T-helper 9 cell (primary cell): ENCODE measurements at regions not wholly inside any gene's neighbourhood (a gene's known extent, or its start where the extent isn't known, plus 50 kb on each side); places are given as distances from the start of the nearest gene placed in this dataset.
A peak's percentile ranks its signal among the peaks of the same experiment; 100 is the strongest.
"Not testable (repeated sequence)": the region's sequence is repeated elsewhere in the genome, so short reads cannot be mapped to it uniquely, and the experiment has no call there.

Source experiments
- DNase-seq: peaks from one replicate; pipeline ENCODE4 v3.0.0-alpha.2; 2020

GRCh38 chr3:48101301-48101650, 85.1 kb upstream of the MAP4 start:
- DNase-seq, result not testable (repeated sequence)

- no peak for DNase-seq
Observed at GRCh38 chr3:48092270-48092669, 76.1 kb upstream of the MAP4 start.

DNA sequence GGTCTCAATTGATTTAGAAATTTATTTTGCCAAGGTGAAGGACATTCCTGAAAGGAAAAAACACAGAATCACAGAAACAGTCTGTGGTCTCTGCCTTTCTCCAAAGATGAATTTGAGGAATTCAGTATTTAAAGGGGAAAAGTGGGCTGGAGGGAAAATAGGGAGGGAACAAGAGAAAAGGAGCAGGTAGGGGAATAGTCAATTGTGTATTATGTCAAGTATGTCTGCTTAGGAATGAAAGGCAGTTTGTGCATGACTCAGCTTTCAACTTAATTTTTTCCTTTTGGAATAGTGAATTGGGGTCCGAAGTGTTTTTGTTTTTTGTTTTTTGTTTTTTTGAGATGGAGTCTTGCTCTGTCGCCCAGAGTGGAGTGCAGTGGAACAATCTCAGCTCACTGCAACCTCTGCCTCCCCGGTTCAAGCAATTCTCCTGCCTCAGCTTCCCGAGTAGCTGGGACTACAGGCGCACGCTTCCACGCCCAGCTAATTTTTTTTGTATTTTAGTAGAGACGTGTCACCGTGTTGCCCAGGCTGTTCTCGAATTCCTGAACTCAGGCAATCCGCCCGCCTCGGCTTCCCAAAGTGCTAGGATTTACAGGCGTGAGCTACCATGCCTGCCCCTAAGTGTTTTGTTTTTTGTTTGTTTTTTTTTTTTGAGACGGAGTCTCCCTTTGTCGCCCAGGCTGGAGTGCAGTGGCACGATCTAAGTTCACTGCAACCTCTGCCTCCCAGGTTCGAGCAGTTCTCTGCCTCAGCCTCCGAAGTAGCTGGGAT, 74.1 kb upstream of the MAP4 start:
- DNase-seq, result no peak

DNA sequence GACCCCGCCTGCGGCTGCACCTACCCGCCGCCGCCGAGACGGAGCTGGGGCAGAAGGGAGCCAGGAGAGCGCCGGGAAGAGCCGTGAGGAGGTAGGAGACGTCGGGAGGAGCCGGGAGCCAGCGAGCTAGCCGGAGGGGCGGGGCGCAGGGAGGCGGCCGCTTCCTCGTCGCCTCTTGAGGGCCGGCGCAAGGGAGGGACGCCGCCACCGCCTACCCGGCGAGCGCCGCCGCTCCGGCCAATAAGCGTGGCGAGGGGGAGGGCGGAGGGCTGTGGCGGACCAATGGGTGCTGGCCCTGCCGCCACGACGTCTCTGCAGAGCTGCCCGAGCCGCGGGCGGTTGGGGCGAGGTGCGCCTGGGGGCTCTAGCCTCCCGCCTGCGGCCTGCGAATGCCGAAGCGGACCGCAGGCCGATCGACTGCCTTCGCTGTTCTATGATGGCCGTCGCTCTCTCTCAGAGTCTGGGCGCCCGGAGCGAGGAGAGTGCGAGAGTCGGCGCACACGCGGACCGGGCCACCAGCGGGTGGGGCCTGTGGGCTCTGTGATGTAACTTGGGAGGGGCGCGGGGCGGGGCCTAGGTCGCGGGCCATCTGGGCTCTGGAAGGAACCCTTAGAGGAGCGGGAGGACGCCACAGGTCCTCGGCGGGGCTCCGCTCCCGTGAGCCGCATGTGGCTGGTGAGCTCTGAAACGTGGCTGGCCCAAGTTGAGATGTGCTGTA, 72.7 kb upstream of the MAP4 start:
- peak; percentile 90 for DNase-seq

DNA sequence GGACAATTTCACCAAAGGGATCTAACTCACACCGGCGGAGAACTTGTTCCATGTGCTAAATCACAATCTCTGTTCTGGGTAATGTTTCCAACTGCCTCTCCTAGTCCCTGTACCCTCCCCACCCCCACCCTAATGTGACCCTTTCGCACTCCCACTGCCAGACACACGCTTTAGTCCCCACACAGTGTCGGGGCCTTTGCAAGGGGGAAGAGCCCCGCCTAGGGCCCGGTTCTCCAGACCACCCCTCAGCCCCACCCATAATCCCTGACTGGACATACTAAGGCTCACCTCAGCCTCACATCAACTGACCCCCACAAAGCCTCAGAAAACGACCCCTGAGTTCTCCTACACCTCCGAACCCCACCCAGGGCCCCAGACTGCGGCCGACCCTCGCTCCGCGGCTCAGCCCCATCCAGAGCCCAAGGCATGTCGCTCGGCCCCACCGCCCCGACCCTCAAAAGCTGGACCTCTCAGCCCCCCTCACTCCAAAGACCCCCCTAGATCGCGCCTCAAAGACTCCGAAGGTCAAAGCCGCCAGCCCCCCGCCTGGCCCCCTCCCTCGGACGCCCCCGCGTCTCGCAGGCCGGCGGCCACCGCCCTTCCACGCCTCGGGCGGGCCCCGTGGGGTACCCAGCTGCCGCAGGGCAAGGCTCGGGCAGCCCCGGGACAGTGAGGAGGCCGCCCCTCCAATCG, 72.0 kb upstream of the MAP4 start:
- no peak for DNase-seq

- no peak for DNase-seq
Observed at GRCh38 chr3:48086705-48087104, 70.5 kb upstream of the MAP4 start.

DNA sequence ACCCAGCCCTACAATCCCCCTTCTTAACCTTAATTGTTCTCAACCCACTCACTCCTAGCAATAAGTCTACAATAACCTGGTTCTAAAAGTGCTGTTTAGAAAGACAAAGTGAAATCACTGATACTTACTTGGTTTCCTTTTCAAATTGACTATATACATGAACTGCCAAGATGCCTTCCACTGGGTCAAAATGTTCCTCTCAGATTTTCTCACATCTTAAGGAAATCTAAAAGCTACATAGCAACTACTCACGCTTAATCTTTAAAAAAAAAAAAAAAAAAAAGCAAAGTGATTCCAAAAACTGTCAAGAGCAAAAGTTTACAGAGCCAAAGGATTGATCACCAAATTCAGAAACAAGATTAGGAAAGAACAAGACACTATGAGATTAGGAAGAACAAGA, 68.7 kb upstream of the MAP4 start:
- no peak for DNase-seq

GRCh38 chr3:48084170-48084569, 68.0 kb upstream of the MAP4 start:
- DNase-seq, result no peak

DNA sequence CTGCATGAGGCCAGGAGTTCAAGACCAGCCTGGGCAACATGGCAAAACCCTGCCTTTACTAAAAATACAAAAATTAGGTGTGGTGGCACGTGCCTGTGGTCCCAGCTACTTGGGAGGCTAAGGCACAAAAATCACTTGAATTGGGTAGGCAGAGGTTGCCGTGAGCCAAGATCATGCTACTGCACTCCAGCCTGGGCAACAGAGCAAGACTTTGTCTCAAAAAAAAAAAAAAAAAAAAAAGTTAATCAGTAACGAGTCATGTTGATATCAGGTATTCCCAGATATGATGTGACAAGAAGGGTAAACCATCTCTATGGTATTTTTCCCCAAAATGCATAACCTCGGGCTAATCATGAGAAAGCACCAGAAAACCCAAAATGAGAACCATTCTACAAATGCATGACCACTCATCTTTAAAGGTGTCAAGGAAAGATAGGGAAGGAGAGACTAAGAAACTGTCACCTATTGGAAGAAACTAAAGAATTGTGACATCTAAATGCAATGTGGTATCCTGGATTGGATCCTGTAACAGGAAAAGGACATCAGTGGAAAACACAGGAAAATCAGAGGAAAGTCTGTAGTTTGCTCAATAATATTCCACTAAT, 66.5 kb upstream of the MAP4 start:
- no peak for DNase-seq

GRCh38 chr3:48077815-48078214, 61.6 kb upstream of the MAP4 start:
- no peak for DNase-seq

- DNase-seq, result no peak
Observed at GRCh38 chr3:48070030-48070429, 53.8 kb upstream of the MAP4 start.

- no peak for DNase-seq
Observed at GRCh38 chr3:48069339-48069738, 53.1 kb upstream of the MAP4 start.

DNA sequence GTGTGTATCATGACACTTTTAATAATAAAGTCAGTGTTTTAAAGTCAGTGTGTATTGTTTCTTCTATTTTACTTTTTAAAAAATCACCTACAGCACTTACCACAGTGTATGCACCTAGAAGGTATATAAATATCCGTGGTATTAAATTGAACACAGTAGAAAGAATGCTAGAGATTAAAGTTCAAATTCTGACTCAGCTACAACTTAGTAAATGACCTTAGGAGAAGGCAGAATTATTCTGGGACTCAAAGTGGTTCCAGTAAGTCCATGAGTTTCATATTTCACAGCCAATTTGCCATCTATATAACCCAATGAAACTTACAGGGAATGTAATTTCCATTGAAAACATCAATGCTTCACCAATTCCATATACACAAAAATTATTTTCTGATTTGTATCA, 52.7 kb upstream of the MAP4 start:
- DNase-seq, result no peak

DNA sequence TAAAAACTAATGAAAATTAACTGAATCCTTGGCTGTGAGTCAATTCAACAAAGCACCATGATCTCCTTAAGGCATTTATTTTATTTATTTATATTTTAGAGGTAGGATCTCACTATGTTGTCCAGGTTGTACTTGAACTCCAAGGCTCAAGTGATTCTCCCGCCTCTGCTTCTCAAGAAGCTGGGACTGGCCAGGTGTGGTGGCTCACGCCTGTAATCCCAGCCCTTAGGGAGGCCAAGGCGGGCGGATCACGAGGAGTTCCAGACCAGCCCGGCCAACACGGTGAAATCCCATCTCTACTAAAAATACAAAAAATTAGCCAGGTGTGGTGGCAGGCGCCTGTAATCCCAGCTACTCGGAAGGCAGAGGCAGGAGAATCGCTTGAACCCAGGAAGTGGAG, 52.1 kb upstream of the MAP4 start:
- not testable (repeated sequence) for DNase-seq

GRCh38 chr3:48067271-48067670, 51.1 kb upstream of the MAP4 start:
- DNase-seq, result no peak
